ENCODE measurements at regions not wholly inside any gene's neighbourhood (a gene's known extent, or its start where the extent isn't known, plus 50 kb on each side); places are given as distances from the start of the nearest gene placed in this dataset.
A peak's percentile ranks its signal among the peaks of the same experiment; 100 is the strongest.

DNA sequence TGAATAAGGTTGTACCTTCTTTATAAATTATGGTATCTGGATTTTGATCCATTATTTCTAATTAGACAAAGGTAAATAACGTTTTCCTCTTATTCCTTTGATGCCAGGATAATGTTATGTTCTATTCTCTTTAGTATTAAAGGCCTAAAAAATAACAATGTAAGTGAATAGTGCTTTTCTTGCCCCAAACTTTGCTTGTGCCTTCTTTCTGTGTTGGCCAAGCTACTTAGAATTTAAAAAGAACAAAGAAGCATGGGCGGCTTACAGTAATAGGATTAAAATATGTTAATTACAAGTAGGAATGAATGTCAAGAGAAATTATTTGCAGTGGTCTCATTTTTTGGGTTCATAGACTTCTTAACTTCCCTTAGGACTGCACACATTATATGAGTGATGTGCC lies 105.0 kb upstream of the FSIP2 start:
- H3K27me3 ChIP-seq (ENCODE audit: control insufficient read depth, insufficient read depth, low read length) = no peaks in the 10 kb centered on the region
- H3K4me3 ChIP-seq (ENCODE audit: low read depth, low read length) = no peak overlapping the region
- no peak for DNase-seq (ENCODE audit: low read depth)
- no peaks in the 10 kb centered on the region for H3K36me3 ChIP-seq (ENCODE audit: control insufficient read depth, insufficient read depth, low read length)
- TF ChIP-seq, protein P1, sequence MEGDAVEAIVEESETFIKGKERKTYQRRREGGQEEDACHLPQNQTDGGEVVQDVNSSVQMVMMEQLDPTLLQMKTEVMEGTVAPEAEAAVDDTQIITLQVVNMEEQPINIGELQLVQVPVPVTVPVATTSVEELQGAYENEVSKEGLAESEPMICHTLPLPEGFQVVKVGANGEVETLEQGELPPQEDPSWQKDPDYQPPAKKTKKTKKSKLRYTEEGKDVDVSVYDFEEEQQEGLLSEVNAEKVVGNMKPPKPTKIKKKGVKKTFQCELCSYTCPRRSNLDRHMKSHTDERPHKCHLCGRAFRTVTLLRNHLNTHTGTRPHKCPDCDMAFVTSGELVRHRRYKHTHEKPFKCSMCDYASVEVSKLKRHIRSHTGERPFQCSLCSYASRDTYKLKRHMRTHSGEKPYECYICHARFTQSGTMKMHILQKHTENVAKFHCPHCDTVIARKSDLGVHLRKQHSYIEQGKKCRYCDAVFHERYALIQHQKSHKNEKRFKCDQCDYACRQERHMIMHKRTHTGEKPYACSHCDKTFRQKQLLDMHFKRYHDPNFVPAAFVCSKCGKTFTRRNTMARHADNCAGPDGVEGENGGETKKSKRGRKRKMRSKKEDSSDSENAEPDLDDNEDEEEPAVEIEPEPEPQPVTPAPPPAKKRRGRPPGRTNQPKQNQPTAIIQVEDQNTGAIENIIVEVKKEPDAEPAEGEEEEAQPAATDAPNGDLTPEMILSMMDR (IDR thresholded peaks at IDR 0.05; ENCODE audit: insufficient read depth, low read length, poor library complexity, severe bottlenecking) = no peak

DNA sequence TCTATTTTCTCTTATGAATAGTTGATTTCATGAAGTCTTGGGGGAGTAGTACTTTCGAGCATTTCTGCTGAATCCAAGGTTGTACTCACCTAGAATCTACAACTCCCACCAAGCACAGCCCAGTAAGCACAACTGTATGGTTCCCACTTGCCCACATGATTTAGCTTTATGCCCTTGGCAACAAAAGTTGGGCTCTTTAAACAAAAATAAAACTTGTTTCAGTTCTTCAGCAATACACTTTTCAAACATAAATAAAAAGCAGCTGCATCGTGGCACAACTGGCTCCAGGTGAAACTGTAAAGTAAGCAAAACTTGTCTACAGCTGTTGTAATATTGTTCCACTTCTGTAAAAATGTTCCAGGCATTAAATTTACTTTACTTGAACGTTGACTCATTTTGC lies 99.8 kb upstream of the FSIP2 start:
- H3K4me3 ChIP-seq (ENCODE audit: low read depth, low read length) = no peak overlapping the region
- TF ChIP-seq, protein P1 (IDR thresholded peaks at IDR 0.05; ENCODE audit: insufficient read depth, low read length, poor library complexity, severe bottlenecking) = no peak
- no peaks in the 10 kb centered on the region for H3K36me3 ChIP-seq (ENCODE audit: control insufficient read depth, insufficient read depth, low read length)
- no peaks in the 10 kb centered on the region for H3K27me3 ChIP-seq (ENCODE audit: control insufficient read depth, insufficient read depth, low read length)
- no peak for DNase-seq (ENCODE audit: low read depth)

DNA sequence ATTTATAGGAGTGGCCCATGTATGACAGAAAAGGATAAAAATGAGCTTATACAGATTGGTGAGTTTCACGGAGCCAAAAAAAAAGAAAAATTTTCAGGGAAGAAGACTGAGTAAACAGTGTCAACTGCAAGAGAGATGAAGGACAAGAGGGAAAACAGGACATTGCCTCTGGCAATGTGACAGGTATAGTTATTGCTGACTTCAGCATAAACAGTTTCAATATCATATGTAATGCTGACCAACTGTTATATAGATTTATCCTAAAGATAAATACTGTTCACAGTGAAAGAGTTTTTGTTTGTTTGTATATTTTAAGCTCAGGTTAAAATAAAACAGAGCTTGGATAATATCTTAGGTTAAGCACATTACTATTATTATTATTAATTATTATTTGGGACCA lies 98.0 kb upstream of the FSIP2 start:
- no peak overlapping the region for H3K4me3 ChIP-seq (ENCODE audit: low read depth, low read length)
- H3K36me3 ChIP-seq (ENCODE audit: control insufficient read depth, insufficient read depth, low read length) = no peaks in the 10 kb centered on the region
- TF ChIP-seq, protein P1 (IDR thresholded peaks at IDR 0.05; ENCODE audit: insufficient read depth, low read length, poor library complexity, severe bottlenecking) = no peak
- no peak for DNase-seq (ENCODE audit: low read depth)
- no peaks in the 10 kb centered on the region for H3K27me3 ChIP-seq (ENCODE audit: control insufficient read depth, insufficient read depth, low read length)

DNA sequence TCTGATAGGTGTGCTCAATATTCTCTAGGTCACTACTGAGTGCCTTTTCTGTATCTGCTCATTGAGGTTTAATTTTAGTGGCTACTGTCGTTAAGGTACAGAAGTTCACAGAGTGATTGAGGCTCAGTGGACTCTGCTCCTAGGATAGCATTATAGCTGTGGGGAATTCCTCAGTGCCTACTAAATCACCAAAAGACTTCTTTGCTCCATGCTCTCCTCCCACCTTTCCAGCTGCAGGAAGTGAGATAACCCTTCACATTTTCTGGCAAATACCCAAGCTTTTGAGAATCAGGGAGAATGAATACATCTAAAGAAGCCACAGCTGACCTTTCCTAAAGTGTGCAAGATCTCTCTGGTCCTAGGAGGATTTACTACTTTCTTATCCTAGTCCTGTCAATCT lies 95.2 kb upstream of the FSIP2 start:
- peak; percentile 4 for DNase-seq (ENCODE audit: low read depth)
- no peak overlapping the region for H3K4me3 ChIP-seq (ENCODE audit: low read depth, low read length)

DNA sequence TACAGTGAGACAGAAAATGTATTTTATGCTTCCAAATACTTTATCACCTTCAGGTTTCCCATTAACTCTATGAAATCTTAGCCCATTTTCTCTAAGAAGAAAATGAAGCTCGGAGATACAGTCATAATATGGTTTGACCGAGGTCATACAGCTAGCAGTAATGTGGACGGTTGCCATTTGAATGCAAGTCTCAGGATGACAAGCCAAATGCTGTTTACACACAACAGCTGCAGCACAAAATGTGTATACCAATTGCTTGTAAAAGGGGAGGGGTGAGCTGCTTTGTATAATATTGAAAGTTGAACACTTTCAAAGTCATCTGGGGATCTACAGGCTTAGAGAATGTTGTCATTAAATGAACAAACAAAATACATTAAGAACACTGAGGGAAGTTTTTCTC lies 93.8 kb upstream of the FSIP2 start:
- TF ChIP-seq, protein P1 (IDR thresholded peaks at IDR 0.05; ENCODE audit: insufficient read depth, low read length, poor library complexity, severe bottlenecking) = no peak
- H3K4me3 ChIP-seq (ENCODE audit: low read depth, low read length) = no peak overlapping the region
- no peaks in the 10 kb centered on the region for H3K36me3 ChIP-seq (ENCODE audit: control insufficient read depth, insufficient read depth, low read length)
- no peaks in the 10 kb centered on the region for H3K27me3 ChIP-seq (ENCODE audit: control insufficient read depth, insufficient read depth, low read length)
- DNase-seq (ENCODE audit: low read depth) = no peak

More for the DNA sequence above, 95.2 kb upstream of the FSIP2 start:
- TF ChIP-seq, protein P1 (IDR thresholded peaks at IDR 0.05; ENCODE audit: insufficient read depth, low read length, poor library complexity, severe bottlenecking) = no peak
- Histone ChIP-seq H3K36me3 (ENCODE audit: control insufficient read depth, insufficient read depth, low read length) (no peaks in the 10 kb centered on the region), H3K27me3 (ENCODE audit: control insufficient read depth, insufficient read depth, low read length) (no peaks in the 10 kb centered on the region)

DNA sequence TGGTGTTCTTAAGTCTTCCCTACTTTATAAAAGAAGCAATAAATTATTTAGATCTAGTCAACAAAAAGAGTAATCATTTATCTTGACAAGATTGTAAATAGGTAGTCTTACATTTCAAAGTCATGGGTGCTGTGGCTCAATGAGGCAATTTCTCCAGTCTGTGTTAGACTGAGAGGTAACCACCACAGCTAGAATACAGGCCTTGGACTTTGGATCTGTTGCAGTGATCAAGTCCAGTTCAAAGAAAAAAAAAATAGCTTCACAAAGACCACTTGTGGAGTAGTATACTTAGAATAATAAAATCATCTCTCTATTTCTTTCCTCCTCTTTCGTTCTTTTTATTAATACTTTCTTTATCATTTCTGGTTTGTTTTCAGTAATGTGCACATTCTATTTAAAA lies 93.1 kb upstream of the FSIP2 start:
- H3K36me3 ChIP-seq (ENCODE audit: control insufficient read depth, insufficient read depth, low read length) = no peaks in the 10 kb centered on the region
- TF ChIP-seq, protein P1 (IDR thresholded peaks at IDR 0.05; ENCODE audit: insufficient read depth, low read length, poor library complexity, severe bottlenecking) = no peak

More for the DNA sequence above, 93.1 kb upstream of the FSIP2 start:
- Histone ChIP-seq H3K27me3 (ENCODE audit: control insufficient read depth, insufficient read depth, low read length) (no peaks in the 10 kb centered on the region), H3K4me3 (ENCODE audit: low read depth, low read length) (no peak overlapping the region)
- DNase-seq (ENCODE audit: low read depth) = no peak

All from kidney epithelial cell (primary cell).